Coronary artery (tissue), 2 donors: ENCODE measurements at regions not wholly inside any gene's neighbourhood (a gene's known extent, or its start where the extent isn't known, plus 50 kb on each side); places are given as distances from the start of the nearest gene placed in this dataset.

Source experiments
- DNase-seq: peaks from one replicate; pipeline ENCODE4 v3.0.0-alpha.2; 2017; ENCODE audit warnings: low spot score
- H3K27ac ChIP-seq, 2 donors: fragments of 200-600 bp; sonication (generic); one replicate each; pipeline ENCODE4 v1.5.1; 2016 to 2019
- H3K4me3 ChIP-seq: fragments of 200-600 bp; sonication (generic); 2 replicates; pipeline ENCODE4 v1.5.1; 2016; ENCODE audit warnings: mild to moderate bottlenecking, moderate library complexity
- CTCF ChIP-seq: fragments of 200-600 bp; sonication (generic); IDR thresholded peaks from one replicate; pipeline ENCODE4 v1.5.1; 2019; ENCODE audit warnings: antibody characterized with exemption

GRCh38 chr6:167578371-167578901 is 248.3 kb upstream of the AFDN start:
- DNase-seq, result no peak
- no peak overlapping the region for H3K27ac ChIP-seq

GRCh38 chr6:167579806-167580618 is 246.7 kb upstream of the AFDN start:
- Histone ChIP-seq H3K4me3 (no peak overlapping the region), H3K27ac (no peak overlapping the region)
- DNase-seq, result no peak
- no peak for TF ChIP-seq CTCF

More at GRCh38 chr6:167578371-167578901, 248.3 kb upstream of the AFDN start:
- no peak overlapping the region for H3K4me3 ChIP-seq
- TF ChIP-seq CTCF, result no peak

- Histone ChIP-seq H3K27ac (no peak overlapping the region), H3K4me3 (no peak overlapping the region)
- TF ChIP-seq CTCF, result no peak
- no peak for DNase-seq
These were observed 246.1 kb upstream of the AFDN start for GRCh38 chr6:167580619-167580911.

GRCh38 chr6:167581637-167582036 is 245.1 kb upstream of the AFDN start:
- H3K27ac ChIP-seq, result no peak overlapping the region
- H3K4me3 ChIP-seq, result no peak overlapping the region
- no peak for TF ChIP-seq CTCF
- DNase-seq, result no peak

- TF ChIP-seq CTCF, result no peak
- DNase-seq, result no peak
- Histone ChIP-seq H3K4me3 (no peak overlapping the region), H3K27ac (no peak overlapping the region)
These were observed 243.3 kb upstream of the AFDN start for GRCh38 chr6:167583412-167583811.

GRCh38 chr6:167588181-167588919 is 238.4 kb upstream of the AFDN start:
- peak overlapping the region in 1 of 2 donors; percentile 28 for H3K27ac ChIP-seq
- no peak for DNase-seq

More at GRCh38 chr6:167588181-167588919, 238.4 kb upstream of the AFDN start:
- no peak overlapping the region for H3K4me3 ChIP-seq
- TF ChIP-seq CTCF, result no peak
